Activated CD8-positive, alpha-beta T cell treated with anti-CD3 and anti-CD28 coated beads, Interleukin-2, amount 10 ng/mL, durations not matched to agents 7 days and 5 days (primary cell): ENCODE measurements at regions not wholly inside any gene's neighbourhood (a gene's known extent, or its start where the extent isn't known, plus 50 kb on each side); places are given as distances from the start of the nearest gene placed in this dataset.
A peak's percentile ranks its signal among the peaks of the same experiment; 100 is the strongest.

Experiments used
- ATAC-seq: fragments of 150-1000 bp; cut with Tn5 transposase; one replicate; pipeline ENCODE4 v1.10.0; 2021; ENCODE audit warnings: moderate library complexity
- CTCF ChIA-PET: fragments of 350-600 bp; sonication (Branson Sonifier 250); formaldehyde crosslinking; loops from one replicate; lab custom pipeline; 2021; ENCODE audit warnings: antibody characterized with exemption; lab: Charles Lee
- POLR2A ChIA-PET: fragments of 350-600 bp; sonication (Branson Sonifier 250); formaldehyde crosslinking; loops from one replicate; lab custom pipeline; 2021; ENCODE audit warnings: antibody characterized with exemption; lab: Charles Lee
- DNase-seq: peaks from one replicate; pipeline ENCODE4 v3.0.0-alpha.2; 2020
- H3K27ac Mint-ChIP-seq: one replicate; pipeline ENCODE4 v1.8.0; 2021; ENCODE audit warnings: mild to moderate bottlenecking, mixed read lengths
- H3K27me3 Mint-ChIP-seq: one replicate; pipeline ENCODE4 v1.8.0; 2021; ENCODE audit warnings: low read depth, mixed read lengths
- H3K36me3 Mint-ChIP-seq: one replicate; pipeline ENCODE4 v1.8.0; 2021; ENCODE audit warnings: low read depth, mixed read lengths
- H3K4me1 Mint-ChIP-seq: one replicate; pipeline ENCODE4 v1.8.0; 2021; ENCODE audit warnings: low read depth, mixed read lengths
- H3K4me3 Mint-ChIP-seq: one replicate; pipeline ENCODE4 v1.8.0; 2021; ENCODE audit warnings: mild to moderate bottlenecking, mixed read lengths
- H3K9me3 Mint-ChIP-seq: one replicate; pipeline ENCODE4 v1.8.0; 2022; ENCODE audit warnings: mixed read lengths; ENCODE audit not compliant: insufficient read depth

DNA sequence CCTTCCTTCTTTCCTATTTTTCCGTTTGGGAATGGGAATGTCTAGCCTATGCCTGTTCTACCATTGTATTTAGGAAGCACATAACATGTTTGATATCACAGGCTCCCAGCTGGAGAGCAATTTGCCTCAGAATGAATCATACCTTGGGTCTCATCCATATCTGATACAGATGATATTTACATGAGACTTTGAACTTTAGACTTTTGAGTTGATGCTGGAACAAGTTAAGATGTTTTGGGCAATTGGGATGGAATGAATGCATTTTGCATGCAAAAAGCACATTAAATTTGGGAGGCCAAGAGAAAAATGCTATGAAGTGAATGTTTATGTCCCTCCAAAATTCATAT, 61.9 kb upstream of the BEGAIN start:
- CTCF ChIA-PET = interaction anchor here (1.3 kb wide), 1 partner anchor 264 kb away, joined by 4 read pairs; no protein-coding TSS in a partner anchor
- POLR2A ChIA-PET = no interaction called here
- H3K27ac Mint-ChIP-seq = no peak overlapping the region
- ATAC-seq (no peak), DNase-seq (no peak)
- H3K4me1 Mint-ChIP-seq = peaks cover 32% of the 10 kb centered on the region
- no peaks in the 10 kb centered on the region for H3K9me3 Mint-ChIP-seq
- peaks cover 20% of the 10 kb centered on the region for H3K27me3 Mint-ChIP-seq
- peaks cover 3% of the 10 kb centered on the region for H3K36me3 Mint-ChIP-seq
- no peak overlapping the region for H3K4me3 Mint-ChIP-seq

DNA sequence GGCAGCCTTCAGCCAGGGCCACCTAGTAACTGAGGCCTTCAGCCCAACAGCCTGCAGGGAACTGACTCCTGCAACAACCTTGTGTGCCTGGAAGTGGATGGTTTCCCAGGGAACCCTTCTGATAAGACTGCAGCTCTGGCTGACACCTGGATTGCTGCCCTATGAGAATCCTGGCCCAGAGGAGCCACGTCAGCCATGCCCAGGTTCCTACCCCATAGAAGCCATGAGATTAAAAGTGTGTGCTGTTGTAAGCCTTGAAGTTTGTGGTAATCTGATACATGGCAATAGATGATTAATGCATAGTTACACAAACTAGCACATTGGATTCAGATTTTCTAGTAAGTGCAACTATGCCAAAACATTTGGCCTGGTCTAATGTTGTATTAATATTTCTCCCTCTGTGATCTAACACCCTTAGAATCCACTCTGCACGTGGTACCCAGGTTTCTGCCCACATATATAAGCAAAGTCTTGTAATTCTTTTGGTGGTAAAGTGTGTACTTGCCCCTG, 64.8 kb upstream of the BEGAIN start:
- Mint-ChIP-seq H3K36me3 (no peaks in the 10 kb centered on the region), H3K27ac (no peak overlapping the region), H3K9me3 (no peaks in the 10 kb centered on the region), H3K4me1 (peaks cover 6% of the 10 kb centered on the region), H3K4me3 (no peak overlapping the region), H3K27me3 (peaks cover 26% of the 10 kb centered on the region)
- ChIA-PET POLR2A (no interaction called here), CTCF (interaction anchor here (0.9 to 8.9 kb wide), 12 partner anchors 8 to 267 kb away, joined by 3 to 119 read pairs (median 6); no protein-coding TSS in a partner anchor)
- ATAC-seq (no peak), DNase-seq (no peak)

DNA sequence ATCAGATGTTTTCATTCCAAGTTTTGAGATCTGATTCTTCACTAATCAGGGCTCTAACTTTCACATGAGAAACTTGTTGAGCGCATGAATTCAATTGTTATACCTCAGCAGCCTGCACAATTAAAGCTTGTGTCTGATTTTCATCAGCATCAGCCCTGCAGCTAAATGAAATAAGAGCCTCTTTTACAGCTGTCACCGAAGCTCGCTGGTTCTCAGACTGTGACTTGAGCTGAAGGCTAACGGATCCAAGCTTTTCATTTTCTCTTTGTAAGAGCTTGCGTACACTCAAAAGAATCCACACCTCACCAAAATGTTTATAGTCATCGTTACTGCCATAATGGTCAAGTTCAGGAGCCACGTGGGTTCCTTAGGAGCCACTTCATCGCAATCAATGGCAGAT, 65.5 kb upstream of the BEGAIN start:
- POLR2A ChIA-PET = no interaction called here
- no peak for DNase-seq
- CTCF ChIA-PET = interaction anchor here (0.9 to 8.9 kb wide), 25 partner anchors 9 to 292 kb away, joined by 3 to 119 read pairs (median 5); partner anchors contain the start of gene WDR25
- Mint-ChIP-seq H3K27me3 (peaks cover 20% of the 10 kb centered on the region), H3K27ac (no peak overlapping the region), H3K4me1 (peaks cover 3% of the 10 kb centered on the region), H3K36me3 (no peaks in the 10 kb centered on the region), H3K9me3 (no peaks in the 10 kb centered on the region), H3K4me3 (no peak overlapping the region)
- ATAC-seq = no peak

DNA sequence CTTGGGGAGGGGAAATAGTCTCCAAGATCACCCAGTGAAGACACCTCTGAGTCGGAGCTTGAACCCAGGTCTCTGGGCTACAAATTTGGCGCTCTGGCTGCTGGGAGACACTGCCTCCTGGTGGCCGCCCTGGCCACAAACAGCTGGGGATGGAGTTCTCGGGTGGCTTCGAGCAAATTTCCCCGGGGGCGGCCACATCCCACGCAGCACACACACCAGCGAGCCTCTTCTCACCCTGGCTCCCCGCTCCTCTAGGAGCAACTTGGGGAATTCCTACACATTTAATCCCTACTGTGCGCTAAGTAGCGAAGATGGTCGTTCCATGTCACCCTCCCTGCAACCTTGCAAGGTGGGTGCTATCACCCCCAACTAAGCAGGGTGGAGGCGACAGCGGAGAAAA, 66.2 kb upstream of the BEGAIN start:
- H3K36me3 Mint-ChIP-seq = no peaks in the 10 kb centered on the region
- no peak overlapping the region for H3K27ac Mint-ChIP-seq
- H3K4me3 Mint-ChIP-seq = no peak overlapping the region
- H3K4me1 Mint-ChIP-seq = peaks cover 8% of the 10 kb centered on the region
- ATAC-seq (no peak), DNase-seq (peak; percentile 54)
- peaks cover 20% of the 10 kb centered on the region for H3K27me3 Mint-ChIP-seq
- CTCF ChIA-PET = interaction anchor here (0.8 to 8.9 kb wide), 26 partner anchors 8 to 462 kb away, joined by 3 to 119 read pairs (median 4); partner anchors contain the start of gene WDR25
- POLR2A ChIA-PET = no interaction called here
- H3K9me3 Mint-ChIP-seq = no peaks in the 10 kb centered on the region

DNA sequence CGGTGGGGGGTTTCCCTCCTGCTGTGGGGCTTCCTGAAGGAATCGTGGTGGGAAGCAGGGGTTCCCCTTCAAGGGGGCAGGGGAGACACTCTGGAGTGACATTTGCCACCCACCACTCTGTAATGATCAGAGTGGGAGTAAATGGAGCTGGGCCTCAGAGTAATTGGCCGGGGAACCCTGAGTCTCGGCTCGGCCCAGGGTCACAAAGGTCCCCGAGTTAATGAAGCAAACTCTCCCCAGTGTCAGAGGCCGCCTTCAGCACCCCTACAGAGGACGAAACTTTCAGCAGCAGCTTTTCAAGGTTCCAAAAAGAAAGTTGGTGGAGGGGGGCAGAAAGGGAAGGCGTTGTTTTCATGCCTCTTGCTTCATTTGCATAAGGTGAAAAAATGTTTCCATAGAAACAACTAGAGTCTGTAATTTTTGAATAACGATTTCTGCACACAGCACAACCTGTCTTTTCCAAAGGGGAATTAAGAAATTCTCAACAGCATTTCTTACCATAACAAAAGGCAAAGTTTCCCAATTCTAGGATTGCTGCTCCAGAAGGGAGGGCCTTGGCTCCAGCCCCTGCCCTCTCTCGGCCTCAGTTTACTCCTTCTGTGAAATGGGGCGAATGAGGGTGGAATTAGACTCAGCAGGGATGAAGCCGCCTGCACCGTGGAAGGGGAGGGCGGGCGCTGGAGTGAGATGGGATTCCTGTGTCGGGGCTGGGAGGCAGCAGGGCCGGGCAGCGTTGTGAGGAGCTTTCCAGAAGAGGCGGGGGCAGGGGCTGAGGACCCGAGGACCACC, 67.0 kb upstream of the BEGAIN start:
- no peak for ATAC-seq
- no peak for DNase-seq
- Mint-ChIP-seq H3K36me3 (no peaks in the 10 kb centered on the region), H3K4me1 (peaks cover 9% of the 10 kb centered on the region), H3K4me3 (no peak overlapping the region), H3K9me3 (no peaks in the 10 kb centered on the region), H3K27me3 (peaks cover 18% of the 10 kb centered on the region), H3K27ac (no peak overlapping the region)
- ChIA-PET CTCF (interaction anchor here (0.7 to 8.9 kb wide), 18 partner anchors 9 to 462 kb away, joined by 3 to 119 read pairs (median 5); partner anchors contain the start of gene WDR25), POLR2A (no interaction called here)

DNA sequence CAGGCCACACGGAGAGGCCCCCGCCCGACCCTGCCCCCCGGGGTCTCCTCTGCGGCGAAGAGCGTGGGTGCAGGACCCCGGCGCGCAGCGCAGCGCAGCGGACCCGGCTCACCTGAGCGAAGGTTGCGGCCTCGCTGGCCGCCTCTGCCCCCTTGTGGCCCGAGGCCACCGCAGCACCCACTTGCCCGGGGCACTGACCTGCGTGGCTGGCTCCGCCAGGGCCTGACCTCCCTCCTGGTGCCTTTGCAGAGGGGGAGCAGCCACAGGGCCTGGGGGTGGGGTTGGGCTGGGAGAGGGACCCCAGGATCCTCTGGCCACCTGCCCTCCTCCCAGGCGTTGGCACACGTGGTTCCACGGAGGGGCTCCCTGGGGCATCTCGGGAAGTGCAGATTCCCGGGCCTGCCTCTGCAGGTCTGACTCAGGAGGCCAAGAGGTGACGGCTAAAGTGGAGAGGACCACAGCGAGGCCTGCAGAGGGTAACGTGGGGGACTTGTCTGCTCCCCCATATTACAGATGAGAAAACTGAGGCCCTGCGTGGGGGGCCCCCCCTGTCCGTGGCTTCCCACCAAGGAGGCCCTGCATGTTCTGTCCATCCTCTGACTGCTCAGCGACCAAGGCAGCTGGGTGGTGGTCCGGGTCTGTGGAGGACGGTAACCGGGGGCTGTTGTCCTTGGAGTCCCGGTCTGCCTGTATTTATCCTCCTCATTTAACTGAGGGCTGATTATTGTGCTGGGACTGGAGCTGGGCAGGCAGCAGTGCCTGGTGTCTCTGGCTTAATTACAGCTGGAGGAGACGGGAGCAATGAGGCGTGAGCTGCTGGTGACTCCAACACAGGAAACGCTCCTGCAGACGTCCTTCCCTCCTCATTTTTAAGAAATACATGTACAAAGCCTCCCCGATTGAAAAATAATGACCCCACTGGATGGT, 67.9 kb upstream of the BEGAIN start:
- H3K36me3 Mint-ChIP-seq = no peaks in the 10 kb centered on the region
- no peak overlapping the region for H3K4me3 Mint-ChIP-seq
- peaks cover 15% of the 10 kb centered on the region for H3K27me3 Mint-ChIP-seq
- DNase-seq (peak; percentile 58), ATAC-seq (peak; percentile 71)
- CTCF ChIA-PET = interaction anchor here (0.7 to 8.9 kb wide), 5 partner anchors 10 to 270 kb away, joined by 4 to 119 read pairs (median 22); no protein-coding TSS in a partner anchor
- no peaks in the 10 kb centered on the region for H3K9me3 Mint-ChIP-seq
- H3K27ac Mint-ChIP-seq = no peak overlapping the region
- POLR2A ChIA-PET = interaction anchor here (0.6 kb wide), 1 partner anchor 1422 kb away, joined by 3 read pairs; no protein-coding TSS in a partner anchor
- H3K4me1 Mint-ChIP-seq = peaks cover 9% of the 10 kb centered on the region

DNA sequence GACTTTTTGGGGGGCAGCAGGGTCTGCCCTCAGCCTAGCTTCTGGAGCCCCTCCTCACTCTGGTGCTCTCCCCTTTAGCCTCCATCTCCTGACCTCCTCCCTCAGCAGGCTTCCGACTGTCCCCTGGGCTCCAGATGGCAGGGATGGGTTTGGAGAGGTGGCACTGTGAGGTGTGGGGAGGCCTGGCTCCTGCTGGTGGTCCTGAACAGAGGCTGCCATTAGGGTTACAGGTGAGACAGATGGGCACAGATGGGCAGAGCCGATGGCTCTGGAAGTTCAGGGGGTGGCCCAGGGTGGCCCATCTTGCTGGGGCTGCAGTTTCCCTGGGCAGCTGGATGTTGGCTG, 68.5 kb upstream of the BEGAIN start:
- ChIA-PET CTCF (interaction anchor here (4.0 to 8.9 kb wide), 3 partner anchors 10 to 271 kb away, joined by 22 to 119 read pairs (median 27); no protein-coding TSS in a partner anchor), POLR2A (no interaction called here)
- no peak for DNase-seq

DNA sequence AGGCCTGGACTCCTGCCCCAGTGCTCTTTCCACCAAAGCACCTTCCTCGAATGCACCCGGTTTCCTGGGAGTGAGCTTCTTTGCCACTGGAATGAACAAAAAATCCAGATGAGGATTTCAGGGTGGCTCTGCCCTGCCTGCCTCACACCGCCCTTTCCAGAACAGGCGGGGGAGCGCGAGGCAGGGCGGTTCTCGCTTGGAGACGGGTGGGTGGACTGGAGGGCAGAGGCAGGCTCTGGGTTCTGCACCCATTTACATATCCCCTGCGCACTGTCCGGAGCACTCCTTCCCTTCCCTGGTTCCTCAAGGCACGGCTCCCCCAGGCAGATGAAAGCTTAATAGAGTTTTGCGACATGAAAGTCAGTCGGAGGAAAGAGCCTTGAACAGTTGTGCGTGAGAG, 69.7 kb upstream of the DLK1 start:
- ATAC-seq (no peak), DNase-seq (no peak)
- no peak overlapping the region for H3K27ac Mint-ChIP-seq
- ChIA-PET POLR2A (no interaction called here), CTCF (interaction anchor here (0.9 to 8.9 kb wide), 5 partner anchors 10 to 272 kb away, joined by 3 to 119 read pairs (median 7); no protein-coding TSS in a partner anchor)
- no peaks in the 10 kb centered on the region for H3K36me3 Mint-ChIP-seq
- no peak overlapping the region for H3K4me3 Mint-ChIP-seq
- peaks cover 9% of the 10 kb centered on the region for H3K4me1 Mint-ChIP-seq
- H3K27me3 Mint-ChIP-seq = peaks cover 11% of the 10 kb centered on the region
- H3K9me3 Mint-ChIP-seq = no peaks in the 10 kb centered on the region

More for the DNA sequence above, 68.5 kb upstream of the BEGAIN start:
- Mint-ChIP-seq H3K9me3 (no peaks in the 10 kb centered on the region), H3K27ac (no peak overlapping the region), H3K36me3 (no peaks in the 10 kb centered on the region), H3K27me3 (peaks cover 15% of the 10 kb centered on the region), H3K4me3 (no peak overlapping the region), H3K4me1 (peaks cover 9% of the 10 kb centered on the region)
- no peak for ATAC-seq

DNA sequence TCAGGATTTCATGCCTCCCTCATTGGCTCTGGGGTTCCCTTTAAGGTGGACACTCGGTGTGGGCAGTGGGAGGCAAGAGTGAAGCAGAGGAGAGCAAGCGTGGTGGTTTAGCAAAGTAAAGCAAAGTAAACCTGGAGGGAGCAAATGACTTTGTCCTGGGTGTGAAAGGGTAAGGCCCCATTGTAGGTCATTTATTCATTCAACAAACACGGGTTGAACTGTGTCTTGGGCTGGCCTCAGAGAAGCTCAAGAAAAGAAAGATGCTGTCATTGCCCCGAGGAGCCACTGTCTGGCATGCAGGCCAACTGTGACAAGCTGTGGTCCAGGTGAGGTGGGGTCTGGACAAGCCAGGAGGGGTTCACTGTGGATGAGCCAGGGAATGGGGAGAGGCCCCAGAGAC, 68.9 kb upstream of the DLK1 start:
- Mint-ChIP-seq H3K9me3 (no peaks in the 10 kb centered on the region), H3K27ac (no peak overlapping the region), H3K4me3 (no peak overlapping the region), H3K36me3 (no peaks in the 10 kb centered on the region), H3K27me3 (peaks cover 11% of the 10 kb centered on the region), H3K4me1 (peaks cover 11% of the 10 kb centered on the region)
- no peak for ATAC-seq
- no peak for DNase-seq
- ChIA-PET POLR2A (no interaction called here), CTCF (interaction anchor here (0.9 to 8.9 kb wide), 5 partner anchors 11 to 273 kb away, joined by 3 to 119 read pairs (median 7); no protein-coding TSS in a partner anchor)

DNA sequence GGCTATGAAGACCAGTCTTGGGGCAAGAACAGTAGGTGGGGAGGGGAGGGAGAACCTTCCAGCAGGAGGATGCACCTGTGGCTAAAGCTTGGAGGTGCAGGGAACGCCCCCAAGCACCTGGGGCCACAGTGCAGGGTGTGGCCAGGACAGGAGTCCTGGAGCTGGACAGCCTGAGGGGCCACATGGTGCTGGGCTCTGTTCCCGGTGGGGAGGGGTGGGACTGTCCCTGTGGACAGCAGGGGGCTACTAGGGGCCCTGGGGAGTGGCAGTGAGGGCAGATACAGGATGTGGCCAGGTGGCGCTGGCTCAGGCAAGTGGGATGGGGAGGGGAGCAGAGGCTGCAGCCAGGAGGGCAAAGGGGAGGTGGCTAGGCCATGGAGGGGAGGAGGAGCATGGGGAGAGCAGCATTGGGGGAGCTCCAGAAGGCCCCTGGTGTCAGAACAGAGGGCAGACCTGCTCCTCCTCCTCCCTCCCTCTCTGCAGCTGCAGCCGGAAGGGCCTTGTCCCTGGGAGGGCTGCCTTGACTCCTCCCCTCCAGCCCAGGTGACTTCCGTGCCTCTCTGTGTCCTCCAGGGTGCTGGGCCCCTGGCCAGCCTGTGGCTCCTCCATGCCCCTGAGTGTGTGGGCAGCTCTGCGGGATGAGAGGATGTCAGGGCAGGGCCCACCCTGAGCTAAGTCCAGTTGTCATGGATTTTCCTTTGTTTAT, 68.4 kb upstream of the DLK1 start:
- H3K4me1 Mint-ChIP-seq = peaks cover 16% of the 10 kb centered on the region
- peak; percentile 25 for ATAC-seq
- no peak overlapping the region for H3K4me3 Mint-ChIP-seq
- peaks cover 11% of the 10 kb centered on the region for H3K27me3 Mint-ChIP-seq
- no peak for DNase-seq
- ChIA-PET POLR2A (no interaction called here), CTCF (interaction anchor here (1.1 to 8.9 kb wide), 4 partner anchors 13 to 273 kb away, joined by 3 to 119 read pairs (median 14); no protein-coding TSS in a partner anchor)
- H3K27ac Mint-ChIP-seq = no peak overlapping the region
- H3K36me3 Mint-ChIP-seq = no peaks in the 10 kb centered on the region
- no peaks in the 10 kb centered on the region for H3K9me3 Mint-ChIP-seq
